ENCODE measurements at regions not wholly inside any gene's neighbourhood (a gene's known extent, or its start where the extent isn't known, plus 50 kb on each side); places are given as distances from the start of the nearest gene placed in this dataset.

GRCh38 chr12:58298803-58299202 lies 357.4 kb downstream of the ATP23 start:
- WGBS, 2 donors (ENCODE audit: low coverage in 1 of 2): 40 to 78% methylated on average over 4 to 5 of the region's 5 CpGs
- no peaks in the 10 kb centered on the region for H3K36me3 ChIP-seq
- ATAC-seq: no peak
- H3K4me1 ChIP-seq: no peaks in the 10 kb centered on the region
- no peaks in the 10 kb centered on the region for H3K27me3 ChIP-seq
- no peak overlapping the region for H3K4me3 ChIP-seq
- TF ChIP-seq, protein P1, sequence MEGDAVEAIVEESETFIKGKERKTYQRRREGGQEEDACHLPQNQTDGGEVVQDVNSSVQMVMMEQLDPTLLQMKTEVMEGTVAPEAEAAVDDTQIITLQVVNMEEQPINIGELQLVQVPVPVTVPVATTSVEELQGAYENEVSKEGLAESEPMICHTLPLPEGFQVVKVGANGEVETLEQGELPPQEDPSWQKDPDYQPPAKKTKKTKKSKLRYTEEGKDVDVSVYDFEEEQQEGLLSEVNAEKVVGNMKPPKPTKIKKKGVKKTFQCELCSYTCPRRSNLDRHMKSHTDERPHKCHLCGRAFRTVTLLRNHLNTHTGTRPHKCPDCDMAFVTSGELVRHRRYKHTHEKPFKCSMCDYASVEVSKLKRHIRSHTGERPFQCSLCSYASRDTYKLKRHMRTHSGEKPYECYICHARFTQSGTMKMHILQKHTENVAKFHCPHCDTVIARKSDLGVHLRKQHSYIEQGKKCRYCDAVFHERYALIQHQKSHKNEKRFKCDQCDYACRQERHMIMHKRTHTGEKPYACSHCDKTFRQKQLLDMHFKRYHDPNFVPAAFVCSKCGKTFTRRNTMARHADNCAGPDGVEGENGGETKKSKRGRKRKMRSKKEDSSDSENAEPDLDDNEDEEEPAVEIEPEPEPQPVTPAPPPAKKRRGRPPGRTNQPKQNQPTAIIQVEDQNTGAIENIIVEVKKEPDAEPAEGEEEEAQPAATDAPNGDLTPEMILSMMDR (IDR thresholded peaks at IDR 0.05): no peak
- no peak for TF ChIP-seq POLR2A (IDR thresholded peaks at IDR 0.05)
- TF ChIP-seq EP300 (IDR thresholded peaks at IDR 0.05): no peak
- TF ChIP-seq POLR2AphosphoS5 (IDR thresholded peaks at IDR 0.05): no peak
- H3K9me3 ChIP-seq: no peaks in the 10 kb centered on the region
- no peak overlapping the region for H3K27ac ChIP-seq

DNA sequence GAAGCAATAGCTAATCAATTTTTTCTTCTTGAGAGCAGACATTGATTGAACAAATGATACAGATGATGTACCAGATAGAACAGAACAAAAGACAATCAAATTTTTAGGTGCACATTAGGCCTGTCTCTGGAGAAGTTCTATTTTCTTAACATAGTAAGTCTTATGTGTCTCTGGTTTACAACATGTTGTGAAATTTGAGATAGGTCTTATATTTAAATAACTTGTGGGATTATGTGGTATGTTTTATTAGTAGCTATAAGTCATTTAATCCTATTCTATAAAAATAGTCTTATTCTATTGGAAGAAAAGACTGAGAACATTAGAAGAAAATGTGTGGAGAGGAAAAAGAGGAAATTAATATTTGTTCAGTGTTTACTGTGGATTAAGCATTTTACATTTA lies 358.0 kb downstream of the ATP23 start:
- Histone ChIP-seq H3K4me1 (no peaks in the 10 kb centered on the region), H3K4me3 (no peak overlapping the region), H3K36me3 (no peaks in the 10 kb centered on the region), H3K27me3 (no peaks in the 10 kb centered on the region), H3K9me3 (no peaks in the 10 kb centered on the region), H3K27ac (no peak overlapping the region)
- no peak for ATAC-seq
- TF ChIP-seq POLR2A (IDR thresholded peaks at IDR 0.05): no peak
- TF ChIP-seq, protein P1 (IDR thresholded peaks at IDR 0.05): no peak

GRCh38 chr12:58301038-58301729 lies 359.8 kb downstream of the ATP23 start:
- TF ChIP-seq EP300 (IDR thresholded peaks at IDR 0.05): no peak
- no peak for TF ChIP-seq POLR2A (IDR thresholded peaks at IDR 0.05)
- no peak for TF ChIP-seq POLR2AphosphoS5 (IDR thresholded peaks at IDR 0.05)
- TF ChIP-seq, protein P1 (IDR thresholded peaks at IDR 0.05): no peak
- no peaks in the 10 kb centered on the region for H3K36me3 ChIP-seq
- H3K4me1 ChIP-seq: no peaks in the 10 kb centered on the region
- no peak overlapping the region for H3K27ac ChIP-seq
- H3K27me3 ChIP-seq: no peaks in the 10 kb centered on the region
- no peak for ATAC-seq
- 91 to 100% methylated on average over 5 to 8 of the region's 8 CpGs for WGBS, 2 donors (ENCODE audit: low coverage in 1 of 2)
- H3K9me3 ChIP-seq: no peaks in the 10 kb centered on the region
- H3K4me3 ChIP-seq: no peak overlapping the region

DNA sequence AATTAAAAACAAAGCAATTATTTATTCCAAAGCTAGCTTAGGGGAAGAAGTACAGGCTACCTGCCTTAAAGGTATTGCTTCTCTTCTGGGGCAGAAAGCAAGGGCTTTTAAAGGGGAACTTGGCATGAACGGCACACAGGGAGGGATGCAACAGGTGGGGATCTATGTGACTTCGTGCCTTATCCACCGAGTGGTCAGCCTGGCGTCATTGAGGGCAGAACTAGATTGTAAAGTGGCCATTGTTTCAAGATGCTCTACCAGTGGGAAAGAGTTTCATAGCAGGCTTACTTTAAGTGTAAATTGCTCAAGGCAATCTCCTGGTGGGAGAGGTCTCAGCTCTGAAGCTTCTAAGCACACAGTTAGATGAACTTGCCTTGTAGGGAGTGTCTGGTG lies 360.4 kb downstream of the ATP23 start:
- ATAC-seq: no peak
- Histone ChIP-seq H3K27ac (no peak overlapping the region), H3K36me3 (no peaks in the 10 kb centered on the region), H3K4me3 (no peak overlapping the region), H3K27me3 (no peaks in the 10 kb centered on the region), H3K9me3 (peaks cover 0 to 3% (median 0%) of the 10 kb centered on the region in 3 donors), H3K4me1 (no peaks in the 10 kb centered on the region)
- WGBS, 2 donors (ENCODE audit: low coverage in 1 of 2): 93% methylated on average over 4 of the region's 4 CpGs; no CpG with 5 or more reads in 1 of the 2 donors
- TF ChIP-seq EP300 (IDR thresholded peaks at IDR 0.05) (no peak), POLR2AphosphoS5 (IDR thresholded peaks at IDR 0.05) (no peak), POLR2A (IDR thresholded peaks at IDR 0.05) (no peak)
- TF ChIP-seq, protein P1 (IDR thresholded peaks at IDR 0.05): no peak

- H3K4me3 ChIP-seq: no peak overlapping the region
- no peak for ATAC-seq
- 77 to 85% methylated on average over 1 of the region's 1 CpG for WGBS, 2 donors (ENCODE audit: low coverage in 1 of 2)
- H3K36me3 ChIP-seq: no peaks in the 10 kb centered on the region
- no peaks in the 10 kb centered on the region for H3K4me1 ChIP-seq
- H3K27me3 ChIP-seq: no peaks in the 10 kb centered on the region
- no peak overlapping the region for H3K27ac ChIP-seq
- no peak for TF ChIP-seq POLR2A (IDR thresholded peaks at IDR 0.05)
- TF ChIP-seq EP300 (IDR thresholded peaks at IDR 0.05): no peak
- TF ChIP-seq POLR2AphosphoS5 (IDR thresholded peaks at IDR 0.05): no peak
- peaks cover 0 to 11% (median 0%) of the 10 kb centered on the region in 3 donors for H3K9me3 ChIP-seq
Observed at GRCh38 chr12:58302487-58303011, 361.2 kb downstream of the ATP23 start.

Data from gastroesophageal sphincter (tissue), 4 donors.